Activated CD4-positive, CD25-positive, alpha-beta regulatory T cell treated with anti-CD3 and anti-CD28 coated beads, Interleukin-2, amount 50 U/mL, for 72 hours (primary cell): ENCODE measurements at regions not wholly inside any gene's neighbourhood (a gene's known extent, or its start where the extent isn't known, plus 50 kb on each side); places are given as distances from the start of the nearest gene placed in this dataset.

Experiments
- DNase-seq: peaks from one replicate; pipeline ENCODE4 v3.0.0; 2021

DNA sequence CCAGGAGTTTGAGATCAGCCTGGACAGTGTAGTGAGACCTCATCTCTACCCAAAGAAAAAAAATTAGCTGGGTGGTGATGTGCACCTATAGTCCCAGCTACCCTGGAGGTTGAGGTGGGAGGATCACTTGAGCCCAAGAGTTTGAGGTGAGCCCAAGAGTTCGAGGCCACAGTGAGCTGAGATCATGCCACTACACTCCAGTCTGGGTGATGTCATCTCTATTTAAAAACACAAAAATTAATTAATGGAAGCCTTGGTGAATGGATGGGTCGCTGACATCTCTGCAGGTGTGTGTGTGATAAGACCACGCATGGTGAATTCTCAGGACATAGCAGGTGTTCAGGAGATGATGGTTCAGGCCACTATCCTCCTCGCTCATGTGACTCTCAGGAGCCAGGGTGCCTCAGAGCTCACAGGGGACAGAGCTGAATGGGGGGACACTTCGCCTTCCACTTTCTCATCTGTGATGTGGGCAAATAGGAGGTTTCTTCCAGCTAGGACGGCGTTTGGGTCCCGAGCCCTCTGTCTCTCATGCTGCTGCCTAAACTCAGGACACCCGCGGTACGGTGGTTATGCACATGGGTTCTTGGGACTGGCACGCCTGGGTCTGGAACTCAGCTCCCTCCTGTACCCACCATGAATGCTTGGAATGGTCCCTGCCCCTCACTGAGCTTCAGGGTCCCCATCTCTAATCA is 113.4 kb upstream of the ZBTB40 start:
- DNase-seq, result no peak

DNA sequence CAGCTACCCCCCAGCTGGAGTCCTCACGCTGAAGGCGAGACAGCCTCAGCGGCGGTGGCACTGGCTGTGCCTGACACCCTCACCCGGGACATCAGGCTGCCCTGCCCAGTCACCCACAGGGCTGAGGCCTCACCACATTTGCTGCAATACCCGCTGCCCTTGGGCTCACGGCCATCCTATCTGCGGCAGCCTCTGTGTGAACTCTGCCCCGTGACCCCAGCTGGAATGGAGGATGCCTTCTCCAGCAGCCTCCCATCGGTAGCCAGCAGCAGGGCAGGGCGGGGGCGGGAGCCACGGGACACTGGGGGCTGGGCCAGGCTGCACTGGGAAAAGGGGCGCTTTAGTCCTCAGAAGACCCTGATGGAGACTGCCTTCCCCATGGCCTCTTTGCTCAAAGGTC is 112.4 kb upstream of the ZBTB40 start:
- no peak for DNase-seq

DNA sequence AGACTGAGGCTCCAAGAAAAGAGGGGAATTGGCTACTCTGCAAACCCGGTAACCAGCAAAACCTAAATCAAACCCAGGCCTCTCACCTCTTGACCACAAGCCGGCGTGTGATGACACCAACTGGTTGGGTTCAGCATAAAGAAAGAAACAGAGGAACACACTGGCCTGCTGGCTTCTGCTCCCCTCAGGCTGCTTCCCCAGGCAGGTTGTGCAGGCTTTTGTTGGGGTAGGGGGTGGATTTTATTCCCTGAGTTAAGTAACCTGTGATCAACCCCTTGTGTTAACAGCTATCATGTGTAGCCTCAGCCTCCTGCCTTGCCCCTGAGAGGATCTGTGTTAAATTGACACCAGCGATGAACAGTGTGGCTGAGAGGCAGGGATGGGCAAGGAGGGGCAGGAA is 111.6 kb upstream of the ZBTB40 start:
- DNase-seq, result no peak

DNA sequence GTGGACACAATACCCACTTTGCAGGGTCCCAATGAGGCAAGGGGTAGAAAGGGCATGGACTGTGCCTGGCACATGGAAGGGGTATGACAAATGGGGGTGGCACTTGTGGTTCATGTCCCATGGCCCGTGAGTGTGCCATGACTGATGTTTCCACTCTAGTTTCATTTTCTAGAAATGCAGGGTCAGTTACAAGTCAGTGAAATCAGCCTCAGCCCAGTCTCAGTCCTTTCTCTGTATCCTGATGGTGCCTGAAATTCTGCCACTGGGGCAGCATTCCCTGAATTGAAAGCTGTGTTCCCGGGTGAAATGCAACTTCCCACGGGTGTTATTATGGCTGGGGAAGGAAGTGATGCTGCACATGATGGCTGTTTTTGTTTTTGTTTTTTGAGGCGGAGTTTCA is 110.8 kb upstream of the ZBTB40 start:
- DNase-seq, result no peak

DNA sequence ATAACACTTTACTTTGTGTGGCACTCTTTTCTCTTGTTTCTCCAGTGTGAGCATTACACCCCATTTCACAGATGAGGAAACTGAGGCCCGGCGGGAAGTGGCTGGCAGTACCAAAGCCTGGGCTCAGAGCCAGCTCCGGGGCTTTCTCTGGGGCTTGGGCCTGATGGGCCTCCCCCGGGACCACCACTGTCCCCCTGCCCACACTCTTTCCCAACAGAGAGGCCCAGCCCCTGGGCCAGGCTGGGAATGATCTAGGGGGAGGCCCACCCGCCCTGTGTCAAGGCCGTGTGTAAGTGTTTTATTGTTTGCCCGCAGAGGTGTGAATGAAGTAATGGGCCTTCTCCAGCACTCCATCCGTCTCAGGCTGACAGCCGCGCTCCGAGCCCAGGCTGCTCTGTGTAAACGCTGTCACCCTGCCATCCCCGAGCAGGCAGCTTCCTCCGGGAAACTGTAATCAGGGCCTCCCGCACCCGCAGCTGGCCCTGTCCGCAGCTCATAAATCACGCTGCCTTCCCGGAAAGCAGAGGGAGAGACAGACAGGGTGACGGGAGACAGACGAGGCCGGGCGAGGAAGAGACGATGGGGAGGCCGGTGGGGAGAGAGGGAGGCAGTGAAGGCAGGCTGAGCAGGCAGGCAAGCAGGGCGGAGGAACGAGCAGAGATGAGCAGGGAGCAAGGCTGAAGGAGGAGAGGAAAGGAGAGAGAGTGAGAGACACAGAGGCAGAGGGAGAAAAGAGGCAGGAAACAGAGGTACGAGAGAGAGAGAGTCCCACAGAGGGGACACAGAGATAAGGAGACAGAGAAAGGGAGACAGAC is 109.7 kb upstream of the ZBTB40 start:
- DNase-seq, result no peak

DNA sequence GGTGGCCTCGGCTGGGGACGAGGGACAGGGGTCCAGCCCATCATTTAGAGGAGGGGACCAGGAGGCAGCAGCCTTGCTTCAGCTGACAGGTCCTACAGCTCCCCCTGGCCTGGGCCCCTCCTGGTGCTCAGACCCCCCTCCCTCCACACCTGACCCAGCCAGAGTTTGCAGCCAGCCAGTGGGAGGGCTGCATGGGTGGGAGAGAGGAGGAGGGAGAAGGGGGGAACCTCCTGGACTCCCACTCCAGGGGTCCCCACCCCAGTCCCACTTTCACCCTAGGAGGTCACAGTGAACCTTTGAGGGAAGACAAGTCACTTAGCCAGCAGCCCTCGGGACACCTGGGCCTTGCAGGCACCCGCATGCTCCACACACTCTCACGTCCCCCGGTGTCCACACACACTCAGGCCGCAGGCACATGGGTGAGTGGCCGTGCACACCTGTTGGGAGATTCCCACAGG is 108.9 kb upstream of the ZBTB40 start:
- no peak for DNase-seq

DNA sequence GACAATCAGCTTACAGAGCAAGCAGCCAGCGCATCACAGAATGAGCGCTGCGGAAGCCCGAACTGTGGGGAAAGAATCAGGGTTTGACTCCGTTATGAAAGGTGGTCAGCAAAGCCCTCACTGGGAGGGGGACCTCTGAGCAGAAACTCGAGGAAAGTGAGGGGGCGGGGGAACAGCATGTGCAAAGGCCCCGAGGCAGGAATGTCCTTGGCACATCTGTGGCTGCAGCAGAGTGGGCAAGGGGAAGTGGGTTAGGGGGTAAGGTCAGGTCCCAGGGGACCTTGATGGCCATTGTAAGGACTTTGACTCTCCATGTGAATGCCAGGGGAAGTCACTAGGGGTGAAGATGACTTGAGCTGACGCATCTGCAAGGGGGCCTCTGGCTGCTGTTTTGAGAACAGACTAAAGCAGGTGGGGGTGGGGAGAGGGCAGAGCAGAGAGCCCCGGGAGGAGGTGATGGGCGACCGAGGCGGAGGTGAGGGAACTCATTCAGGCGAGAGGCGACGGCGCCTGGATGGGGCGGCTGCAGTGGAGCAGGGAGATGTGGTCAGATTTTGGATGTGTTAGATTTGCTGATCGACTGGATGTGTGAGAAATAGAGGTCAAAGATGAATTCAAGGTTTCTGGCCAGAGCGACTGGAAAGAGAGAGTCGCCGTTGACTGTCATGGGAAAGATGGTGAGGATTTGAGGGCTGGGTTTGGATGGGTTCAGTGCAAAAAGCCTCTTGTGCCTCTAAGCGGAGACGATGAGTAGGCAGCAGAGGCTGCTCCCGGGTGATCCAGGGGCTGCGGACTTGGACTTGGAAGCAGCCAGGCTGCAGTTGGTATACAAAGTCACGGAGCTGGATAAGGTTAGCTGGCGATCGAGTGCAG is 108.0 kb upstream of the ZBTB40 start:
- no peak for DNase-seq

DNA sequence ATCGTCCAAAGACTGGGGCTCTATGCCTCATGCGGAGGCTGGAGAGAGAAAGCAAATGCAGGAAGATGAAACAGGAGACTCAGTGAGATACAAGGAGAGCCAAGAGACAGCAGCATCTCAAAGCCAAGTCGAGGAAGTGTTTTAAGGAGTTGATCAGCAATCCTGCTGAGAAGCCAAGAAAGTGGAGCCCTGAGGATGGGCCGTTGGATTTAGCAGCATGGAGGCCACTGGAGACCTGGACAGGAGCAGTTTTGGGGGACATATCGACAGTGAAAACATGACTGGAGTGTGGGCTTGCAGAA is 107.4 kb upstream of the ZBTB40 start:
- DNase-seq, result no peak

DNA sequence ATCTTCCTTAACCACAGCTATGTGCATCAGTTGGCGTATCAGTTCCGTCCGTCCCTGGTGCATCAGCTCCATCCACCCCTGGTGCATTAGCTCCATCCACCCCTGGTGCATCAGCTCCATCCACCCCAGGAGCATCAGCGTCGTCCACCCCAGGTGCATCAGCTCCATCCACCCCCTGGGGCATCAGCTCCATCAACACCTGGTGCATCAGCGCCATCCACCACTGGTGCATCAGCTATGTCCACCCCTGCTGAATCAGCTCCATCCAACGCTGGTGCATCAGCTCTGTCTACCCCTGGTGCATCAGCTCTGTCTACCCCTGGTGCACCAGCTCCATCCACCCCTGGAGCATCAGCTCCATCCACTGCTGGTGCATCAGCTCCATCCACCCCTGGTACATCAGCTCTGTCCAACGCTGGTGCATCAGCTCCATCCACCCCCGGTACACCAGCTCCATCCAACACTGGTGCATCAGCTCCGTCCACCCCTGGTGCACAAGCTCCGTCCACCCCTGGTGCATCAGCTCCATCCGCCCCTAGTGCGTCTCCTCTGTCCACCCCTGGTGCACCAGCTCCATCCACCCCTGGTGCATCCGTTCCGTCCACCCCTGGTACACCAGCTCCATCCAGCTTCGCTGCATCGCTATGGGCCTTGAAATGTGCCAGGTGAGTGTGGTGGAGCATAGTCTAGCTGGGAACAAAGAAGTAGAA is 106.6 kb upstream of the ZBTB40 start:
- DNase-seq, result no peak

DNA sequence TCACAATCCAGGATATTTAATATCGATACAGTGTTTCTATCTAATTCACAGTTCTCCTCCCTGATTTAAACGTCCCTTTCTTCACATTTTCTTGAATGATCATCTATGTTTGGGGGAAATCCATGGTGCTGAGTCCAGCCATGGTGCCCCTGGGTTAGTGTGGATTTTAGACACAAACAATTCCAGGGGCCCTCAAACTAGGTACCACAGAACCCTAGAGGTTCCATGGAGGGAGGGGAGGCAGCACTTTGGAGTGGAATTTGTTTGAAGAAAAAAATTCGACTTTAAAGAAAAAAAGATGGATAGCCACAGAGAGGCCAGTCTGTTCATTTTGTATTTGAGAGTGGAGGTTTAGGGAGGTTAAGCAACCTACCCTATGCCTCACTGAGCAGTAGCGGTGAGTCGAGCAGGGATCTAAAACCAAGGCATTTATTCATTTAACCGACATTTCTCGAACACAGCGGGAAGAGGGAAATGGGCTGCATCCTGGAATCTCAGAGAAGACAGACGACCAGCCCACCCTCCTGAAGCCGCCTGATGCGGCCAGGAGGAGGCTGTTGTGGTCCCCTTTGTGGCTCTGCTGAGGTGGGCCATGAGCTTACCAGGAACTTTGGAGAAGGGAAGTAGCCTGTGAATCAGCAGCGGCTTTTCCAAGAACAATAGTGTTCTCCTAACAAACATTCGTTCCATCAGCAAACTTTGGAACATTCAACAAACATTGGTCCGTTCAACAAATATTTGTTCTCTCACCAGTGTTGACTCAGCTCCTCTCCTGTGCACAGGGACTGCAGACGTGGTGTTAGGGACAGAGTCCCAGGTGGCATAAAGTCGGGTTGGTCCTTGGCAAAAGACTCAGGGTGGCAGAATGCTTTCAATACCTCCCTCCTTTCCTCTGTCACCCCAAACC is 103.5 kb upstream of the ZBTB40 start:
- no peak for DNase-seq

DNA sequence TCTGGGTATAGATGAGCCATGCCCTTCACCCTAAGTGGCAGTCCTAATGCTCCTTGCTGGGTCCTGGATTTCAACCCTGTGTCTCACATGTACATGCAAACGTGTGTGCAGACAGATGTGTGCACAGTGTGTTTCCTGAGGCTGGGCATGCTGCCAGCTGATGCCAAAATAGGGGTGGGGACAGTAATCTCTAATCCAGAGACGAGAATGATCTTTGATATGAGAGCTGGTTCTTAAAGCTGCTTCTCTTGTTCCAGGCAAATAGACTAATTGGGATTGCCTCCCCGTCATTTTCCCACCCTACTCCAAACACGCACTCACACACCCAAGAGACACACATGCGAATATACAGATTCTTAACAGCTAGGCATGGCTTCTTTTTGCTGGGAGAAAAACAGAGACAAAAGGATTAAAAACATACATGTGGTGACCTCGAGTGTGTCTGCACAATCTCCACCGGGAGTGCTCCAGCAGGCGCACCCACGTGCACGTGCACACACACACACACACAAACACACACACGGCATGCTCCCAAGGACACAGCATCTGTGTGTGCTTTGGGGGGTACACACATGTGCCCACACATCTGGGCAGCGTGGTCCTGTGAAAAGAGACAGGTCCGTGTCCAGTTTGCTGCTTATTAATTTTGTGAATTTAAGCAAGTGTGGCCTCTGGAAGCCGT is 102.1 kb upstream of the ZBTB40 start:
- no peak for DNase-seq

DNA sequence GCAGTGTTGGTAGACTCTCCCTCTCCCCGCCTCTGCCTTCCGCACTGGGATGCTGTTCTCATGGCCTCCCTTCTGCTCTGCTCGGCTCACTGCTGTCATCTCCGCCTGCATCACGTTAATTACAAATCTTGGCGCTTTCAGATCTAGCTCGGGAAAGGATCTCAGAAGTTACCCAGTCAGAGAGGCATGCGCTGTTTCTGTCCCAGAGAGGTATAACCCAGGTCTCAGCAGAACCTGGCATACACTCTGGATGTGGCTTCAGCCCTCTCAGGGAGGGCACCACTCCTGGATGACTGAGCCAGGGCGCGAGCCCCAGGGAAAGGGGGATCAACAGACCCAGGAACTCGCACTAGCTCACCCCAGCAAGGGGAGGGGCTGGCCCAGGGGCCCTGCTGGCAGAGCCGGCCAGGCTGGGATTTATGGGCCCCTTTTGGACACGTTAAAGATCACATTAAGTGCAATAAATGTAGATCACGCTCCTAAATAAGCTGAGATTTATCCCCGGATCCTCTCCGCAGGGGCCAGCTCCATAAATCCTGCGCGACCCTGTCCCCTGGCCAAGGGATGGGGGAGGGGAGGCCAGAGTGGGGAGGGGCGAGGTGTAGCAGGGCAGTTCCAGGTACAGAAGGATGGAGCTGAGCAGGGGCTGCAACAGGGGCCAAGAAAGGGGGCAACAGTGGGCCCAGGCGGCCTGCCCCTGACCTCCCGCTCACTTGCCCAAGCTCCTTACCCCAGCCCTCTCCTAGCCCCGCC is 101.3 kb upstream of the ZBTB40 start:
- no peak for DNase-seq

DNA sequence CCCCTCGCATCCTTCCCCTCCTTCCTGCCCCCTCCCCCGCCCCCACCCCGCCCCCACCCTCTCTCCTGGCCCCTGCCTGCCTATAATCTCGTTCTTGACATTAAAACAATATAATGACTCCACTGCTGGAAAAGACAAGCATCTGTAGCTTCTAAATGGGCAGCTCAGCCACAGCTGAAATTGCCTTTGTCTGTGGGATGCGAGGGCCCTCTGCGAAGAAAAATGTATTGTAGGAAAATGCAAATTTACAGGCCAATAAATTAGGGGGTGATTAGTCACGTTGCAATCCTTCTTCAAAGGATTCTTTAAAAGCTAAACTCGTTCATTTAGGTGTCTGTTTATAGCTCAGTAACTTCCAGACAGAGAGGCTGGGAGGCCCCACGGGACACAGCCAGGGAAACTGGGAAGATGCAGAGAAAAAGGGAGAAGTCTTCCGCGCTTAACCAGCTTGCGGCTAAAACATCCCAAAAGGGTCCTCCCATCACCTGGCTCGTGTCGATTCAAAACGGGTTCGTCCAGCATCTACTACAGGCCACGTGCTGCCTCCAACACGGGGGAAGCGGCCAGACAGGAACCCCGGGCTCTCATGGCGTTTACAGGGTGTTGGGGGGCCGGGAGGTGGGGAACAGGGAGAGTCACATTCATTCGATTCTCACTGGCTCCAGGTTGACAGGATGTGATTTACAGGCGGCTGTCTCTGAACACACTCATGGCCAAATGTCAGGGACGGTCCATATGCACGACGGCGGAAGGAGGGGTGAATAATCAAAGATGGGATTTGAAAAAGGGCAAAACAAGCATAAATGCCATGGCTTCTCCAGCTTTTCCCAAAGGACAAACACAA is 100.5 kb upstream of the ZBTB40 start:
- no peak for DNase-seq

DNA sequence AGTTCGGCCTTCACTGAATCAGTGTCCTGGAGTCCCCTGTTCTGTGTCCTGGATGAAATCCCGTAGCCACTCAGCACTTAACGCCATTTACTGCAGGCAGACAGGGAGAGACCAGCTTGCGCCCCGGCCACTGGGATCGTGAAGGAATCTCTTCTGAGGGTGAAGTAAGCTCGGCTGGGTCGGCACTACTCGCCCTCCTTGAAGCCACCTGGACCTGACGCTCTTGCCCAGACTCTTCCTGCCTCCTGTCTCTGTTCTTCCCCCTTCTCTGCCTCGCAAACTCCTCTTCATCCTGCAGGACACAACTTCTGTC is 99.9 kb upstream of the ZBTB40 start:
- no peak for DNase-seq

DNA sequence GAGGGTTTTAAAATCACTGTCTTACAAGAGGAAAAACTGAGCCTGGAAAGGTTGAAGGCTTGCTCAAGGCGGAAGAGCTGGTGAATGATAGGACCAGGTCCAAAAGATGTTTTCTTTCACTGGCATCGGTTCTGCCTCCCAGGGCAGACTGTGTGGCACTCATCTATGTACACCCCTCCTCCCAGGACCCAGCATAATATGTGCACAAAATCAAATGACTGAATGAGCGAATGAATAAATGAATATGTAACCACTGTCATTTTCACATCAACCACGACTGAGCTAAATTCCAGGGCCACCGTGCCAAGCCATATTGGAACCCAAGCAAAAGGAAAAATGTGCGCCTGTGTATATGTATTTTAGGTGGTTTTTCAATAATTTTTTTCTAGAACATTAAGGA is 99.3 kb upstream of the ZBTB40 start:
- no peak for DNase-seq

DNA sequence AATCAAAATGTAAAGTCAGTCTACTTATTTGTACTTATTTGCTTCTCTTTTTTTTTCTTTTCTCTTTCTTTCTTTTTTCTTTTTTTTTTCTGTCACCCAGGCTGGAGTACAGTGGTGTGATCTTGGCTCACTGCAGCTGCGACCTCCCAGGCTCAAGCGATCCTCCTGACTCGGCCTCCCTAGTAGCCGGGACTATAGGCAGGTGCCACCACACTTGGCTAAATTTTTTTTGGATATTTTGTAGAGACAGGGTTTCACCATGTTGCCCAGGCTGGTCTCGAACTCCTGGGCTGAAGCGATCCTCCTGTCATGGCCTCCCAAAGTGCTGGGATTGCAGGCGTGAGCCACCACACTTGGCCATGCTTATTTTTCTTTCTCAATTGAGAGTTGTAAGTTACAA is 98.8 kb upstream of the ZBTB40 start:
- no peak for DNase-seq

DNA sequence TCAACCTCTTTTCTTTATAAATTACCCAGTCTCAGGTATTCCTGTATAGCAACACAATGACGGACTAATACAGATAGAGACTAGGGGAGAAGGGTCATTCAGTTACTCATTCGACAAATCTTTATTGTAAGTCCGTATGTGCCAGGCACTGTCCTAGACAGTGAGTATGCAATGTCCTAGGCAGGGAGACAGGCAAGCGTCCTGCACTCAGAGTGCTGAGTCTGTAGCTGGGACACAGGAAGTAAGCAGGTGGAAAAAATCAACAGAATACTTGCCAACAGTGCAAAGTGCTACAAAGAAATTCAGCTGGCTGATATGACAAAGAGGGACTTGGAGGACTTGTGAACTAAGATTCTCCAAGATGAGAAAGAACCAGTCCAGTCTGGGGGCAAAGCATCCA is 92.2 kb upstream of the ZBTB40 start:
- no peak for DNase-seq

DNA sequence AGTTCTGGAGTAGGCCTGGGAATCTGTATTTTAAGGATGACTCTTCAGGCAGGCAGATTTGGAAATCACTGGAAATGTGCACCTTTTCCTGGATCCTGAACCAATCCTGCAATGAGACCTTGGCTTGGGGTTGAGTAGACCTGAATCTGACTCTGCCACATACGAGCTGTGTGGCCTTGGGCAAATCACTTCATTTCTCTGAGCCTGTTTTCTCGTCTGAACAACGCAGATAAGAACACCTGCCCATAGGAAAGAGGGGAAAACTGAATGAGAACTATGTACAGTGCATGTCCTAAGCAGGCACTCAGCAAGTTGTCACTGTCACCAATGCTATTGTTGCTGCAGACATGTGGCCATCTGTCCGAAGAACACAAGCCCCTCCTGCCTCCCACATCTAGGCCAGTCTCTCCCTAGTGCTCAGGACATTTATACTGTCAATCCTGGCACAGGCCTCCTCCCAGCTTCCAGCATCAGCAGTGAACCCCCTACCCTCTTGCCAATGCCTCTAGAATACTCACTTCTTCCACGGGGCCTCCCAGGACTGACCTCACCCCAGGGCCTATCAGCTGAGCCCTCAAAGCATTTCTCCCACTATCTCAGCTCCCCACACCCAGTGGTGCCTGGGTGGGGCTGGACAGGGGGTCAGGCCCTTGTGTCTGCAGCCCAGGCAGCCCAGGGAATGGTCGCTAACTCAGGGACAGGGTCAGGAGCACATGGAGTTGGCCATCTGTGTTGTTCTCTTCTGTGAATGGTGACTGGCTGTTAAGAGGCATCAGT is 88.8 kb upstream of the ZBTB40 start:
- DNase-seq, result no peak
